ENCODE measurements at regions not wholly inside any gene's neighbourhood (a gene's known extent, or its start where the extent isn't known, plus 50 kb on each side); places are given as distances from the start of the nearest gene placed in this dataset.

DNA sequence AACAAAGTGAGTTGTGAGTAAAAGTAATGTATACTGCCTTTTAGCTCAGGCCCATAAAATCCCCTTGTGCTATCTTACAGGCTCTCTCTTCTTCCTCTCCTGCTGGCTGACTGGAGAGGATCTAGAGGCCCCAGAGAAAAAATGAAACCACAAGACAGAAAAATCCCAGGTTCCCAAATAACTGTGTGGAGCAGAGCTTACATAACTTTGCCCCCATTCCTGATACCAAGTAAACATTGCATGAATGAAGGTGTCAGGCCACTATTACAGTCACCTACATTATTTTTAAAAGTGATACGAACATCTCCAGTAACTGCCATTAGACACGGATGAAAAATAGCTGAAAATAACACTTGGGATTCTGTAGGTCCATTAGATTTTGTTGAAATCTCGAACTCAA is 386.0 kb upstream of the NR5A2 start:
- Histone ChIP-seq H3K36me3 (no peaks in the 10 kb centered on the region), H3K4me3 (no peak overlapping the region), H3K27me3 (no peaks in the 10 kb centered on the region), H3K9me3 (no peaks in the 10 kb centered on the region), H3K27ac (no peak overlapping the region), H3K4me1 (no peaks in the 10 kb centered on the region)
- TF ChIP-seq, protein P1, sequence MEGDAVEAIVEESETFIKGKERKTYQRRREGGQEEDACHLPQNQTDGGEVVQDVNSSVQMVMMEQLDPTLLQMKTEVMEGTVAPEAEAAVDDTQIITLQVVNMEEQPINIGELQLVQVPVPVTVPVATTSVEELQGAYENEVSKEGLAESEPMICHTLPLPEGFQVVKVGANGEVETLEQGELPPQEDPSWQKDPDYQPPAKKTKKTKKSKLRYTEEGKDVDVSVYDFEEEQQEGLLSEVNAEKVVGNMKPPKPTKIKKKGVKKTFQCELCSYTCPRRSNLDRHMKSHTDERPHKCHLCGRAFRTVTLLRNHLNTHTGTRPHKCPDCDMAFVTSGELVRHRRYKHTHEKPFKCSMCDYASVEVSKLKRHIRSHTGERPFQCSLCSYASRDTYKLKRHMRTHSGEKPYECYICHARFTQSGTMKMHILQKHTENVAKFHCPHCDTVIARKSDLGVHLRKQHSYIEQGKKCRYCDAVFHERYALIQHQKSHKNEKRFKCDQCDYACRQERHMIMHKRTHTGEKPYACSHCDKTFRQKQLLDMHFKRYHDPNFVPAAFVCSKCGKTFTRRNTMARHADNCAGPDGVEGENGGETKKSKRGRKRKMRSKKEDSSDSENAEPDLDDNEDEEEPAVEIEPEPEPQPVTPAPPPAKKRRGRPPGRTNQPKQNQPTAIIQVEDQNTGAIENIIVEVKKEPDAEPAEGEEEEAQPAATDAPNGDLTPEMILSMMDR (IDR thresholded peaks at IDR 0.05) = no peak
- TF ChIP-seq POLR2A (IDR thresholded peaks at IDR 0.05) = no peak
- DNase-seq = no peak

DNA sequence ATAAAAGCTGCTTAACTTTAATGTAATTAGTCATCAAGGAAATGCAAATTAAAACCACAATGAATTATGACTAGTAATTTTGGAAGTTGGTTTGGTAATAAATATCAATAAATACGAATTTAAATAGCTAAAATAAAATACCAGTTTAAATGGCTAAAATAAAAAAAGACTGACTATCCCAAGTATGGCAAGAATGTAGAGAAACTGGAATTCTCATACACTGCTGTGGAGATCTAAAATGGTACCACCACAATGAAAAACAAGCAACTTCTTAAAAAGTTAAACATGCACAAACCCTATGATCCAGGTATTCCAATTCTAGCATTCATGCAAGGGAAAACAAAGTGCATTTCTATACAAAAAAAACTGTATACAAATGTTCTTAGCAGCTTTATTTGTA is 382.6 kb upstream of the NR5A2 start:
- Histone ChIP-seq H3K27ac (no peak overlapping the region), H3K36me3 (no peaks in the 10 kb centered on the region), H3K27me3 (no peaks in the 10 kb centered on the region), H3K9me3 (no peaks in the 10 kb centered on the region), H3K4me3 (no peak overlapping the region), H3K4me1 (no peaks in the 10 kb centered on the region)
- DNase-seq = no peak
- TF ChIP-seq, protein P1 (IDR thresholded peaks at IDR 0.05) = no peak
- no peak for TF ChIP-seq POLR2A (IDR thresholded peaks at IDR 0.05)

DNA sequence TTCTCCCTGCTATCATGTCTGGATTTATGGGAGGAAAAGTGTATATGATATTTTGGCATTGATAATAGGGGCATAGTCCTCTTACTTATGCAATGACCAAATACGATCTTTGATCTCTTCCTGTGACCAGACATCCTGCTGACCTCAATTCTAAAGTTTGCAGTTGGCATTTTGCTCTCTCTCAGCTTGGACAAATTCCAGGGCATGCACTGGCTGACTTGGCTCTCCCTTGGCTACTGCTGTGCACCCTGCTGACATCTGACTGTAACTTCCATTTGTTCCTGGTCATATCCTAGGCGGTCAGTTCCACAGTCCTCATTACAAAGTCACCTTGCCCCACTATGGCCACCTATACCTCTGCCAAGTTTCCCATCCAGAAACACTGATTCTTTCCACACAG is 380.7 kb upstream of the NR5A2 start:
- H3K4me1 ChIP-seq = no peaks in the 10 kb centered on the region
- H3K27me3 ChIP-seq = no peaks in the 10 kb centered on the region
- H3K27ac ChIP-seq = no peak overlapping the region
- H3K36me3 ChIP-seq = no peaks in the 10 kb centered on the region
- DNase-seq = no peak
- H3K9me3 ChIP-seq = no peaks in the 10 kb centered on the region
- TF ChIP-seq, protein P1 (IDR thresholded peaks at IDR 0.05) = no peak
- no peak for TF ChIP-seq POLR2A (IDR thresholded peaks at IDR 0.05)
- H3K4me3 ChIP-seq = no peak overlapping the region

DNA sequence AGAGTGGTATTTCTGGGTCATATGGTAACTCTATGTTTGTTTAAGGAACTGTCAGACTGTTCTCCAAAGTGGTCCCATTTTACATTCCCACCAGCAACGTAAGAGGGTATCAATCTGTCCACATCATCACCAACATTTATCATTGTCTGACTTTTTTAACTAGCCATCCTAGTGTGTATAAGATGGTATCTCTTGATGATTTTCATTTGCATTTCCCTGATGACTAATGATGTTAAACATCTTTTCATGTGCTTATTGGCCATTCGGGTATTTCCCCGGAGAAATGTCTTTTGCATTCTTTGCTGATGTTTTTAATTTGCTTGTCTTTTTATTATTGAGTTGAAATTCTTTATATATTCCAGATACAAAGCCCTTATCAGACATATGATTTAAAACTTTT is 370.1 kb upstream of the NR5A2 start:
- H3K27ac ChIP-seq = no peak overlapping the region

DNA sequence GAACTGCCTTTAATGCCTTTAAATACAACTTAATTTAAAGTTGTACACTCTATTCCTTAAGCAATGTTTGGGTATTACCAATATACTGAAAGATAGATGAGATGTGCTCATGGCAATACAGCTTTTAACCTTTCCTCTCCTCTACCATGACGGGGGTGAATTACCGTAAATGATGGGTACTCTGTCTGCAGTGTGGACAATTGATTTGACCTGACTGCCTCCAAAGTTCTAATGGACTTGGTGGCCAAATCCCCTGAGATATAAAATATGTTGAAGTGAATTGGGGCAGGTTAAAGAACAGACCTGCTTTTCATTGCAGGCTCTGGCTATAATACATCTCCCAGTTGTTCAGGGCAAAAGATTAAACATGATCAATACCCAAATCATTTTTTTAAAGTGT is 367.4 kb upstream of the NR5A2 start:
- Histone ChIP-seq H3K27me3 (no peaks in the 10 kb centered on the region), H3K9me3 (no peaks in the 10 kb centered on the region), H3K27ac (no peak overlapping the region), H3K4me3 (no peak overlapping the region), H3K36me3 (no peaks in the 10 kb centered on the region), H3K4me1 (no peaks in the 10 kb centered on the region)
- DNase-seq = no peak
- no peak for TF ChIP-seq POLR2A (IDR thresholded peaks at IDR 0.05)
- TF ChIP-seq, protein P1 (IDR thresholded peaks at IDR 0.05) = no peak

More for the DNA sequence above, 370.1 kb upstream of the NR5A2 start:
- Histone ChIP-seq H3K4me3 (no peak overlapping the region), H3K27me3 (no peaks in the 10 kb centered on the region), H3K36me3 (no peaks in the 10 kb centered on the region), H3K4me1 (no peaks in the 10 kb centered on the region), H3K9me3 (no peaks in the 10 kb centered on the region)
- TF ChIP-seq, protein P1 (IDR thresholded peaks at IDR 0.05) = no peak
- no peak for TF ChIP-seq POLR2A (IDR thresholded peaks at IDR 0.05)
- DNase-seq = no peak

DNA sequence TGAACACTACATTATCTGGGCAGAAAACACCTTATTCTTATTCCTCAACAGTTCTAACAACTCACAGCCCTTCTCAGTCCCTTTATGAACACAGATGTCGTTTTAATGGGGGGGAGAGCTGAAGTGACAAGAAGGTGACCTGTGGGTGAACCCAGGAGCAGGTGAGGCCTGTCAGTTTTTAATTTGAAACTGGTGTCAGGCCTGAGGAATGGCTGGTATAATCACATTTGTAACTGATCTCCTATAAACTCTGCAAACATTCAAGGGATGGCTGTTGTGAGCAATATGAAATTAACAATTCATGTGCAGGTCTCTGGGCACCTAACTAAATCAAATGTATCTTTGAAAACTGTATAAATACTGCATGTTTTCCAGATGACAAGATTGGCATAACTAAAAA is 362.1 kb upstream of the NR5A2 start:
- no peaks in the 10 kb centered on the region for H3K36me3 ChIP-seq
- no peak overlapping the region for H3K27ac ChIP-seq
- H3K4me1 ChIP-seq = no peaks in the 10 kb centered on the region
- DNase-seq = no peak
- no peaks in the 10 kb centered on the region for H3K27me3 ChIP-seq
- TF ChIP-seq, protein P1 (IDR thresholded peaks at IDR 0.05) = no peak
- TF ChIP-seq POLR2A (IDR thresholded peaks at IDR 0.05) = no peak
- no peaks in the 10 kb centered on the region for H3K9me3 ChIP-seq
- H3K4me3 ChIP-seq = no peak overlapping the region

All from Peyer's patch (tissue), 4 donors.